GM21528 (cell line): ENCODE measurements at regions not wholly inside any gene's neighbourhood (a gene's known extent, or its start where the extent isn't known, plus 50 kb on each side); places are given as distances from the start of the nearest gene placed in this dataset.

Source experiments
- ATAC-seq: cut with Tn5 transposase; IDR thresholded peaks from one replicate; pipeline ENCODE4 v1.9.1; 2021; ENCODE audit warnings: mild to moderate bottlenecking, moderate library complexity; ENCODE audit not compliant: unreplicated experiment, low FRiP score

- ATAC-seq, result no peak
Observed at GRCh38 chr12:66045506-66045905, 85.0 kb downstream of the LLPH start.

- no peak for ATAC-seq
Observed at GRCh38 chr12:66044731-66045130, 85.8 kb downstream of the LLPH start.

GRCh38 chr12:66043035-66043434 lies 87.5 kb downstream of the LLPH start:
- no peak for ATAC-seq

GRCh38 chr12:66041651-66042363 lies 88.7 kb downstream of the LLPH start:
- no peak for ATAC-seq

GRCh38 chr12:66036317-66036716 lies 94.2 kb downstream of the LLPH start:
- no peak for ATAC-seq

- no peak for ATAC-seq
Observed at GRCh38 chr12:66035288-66035966, 95.1 kb downstream of the LLPH start.

- ATAC-seq, result no peak
Observed at GRCh38 chr12:66033151-66033550, 97.4 kb downstream of the LLPH start.

- ATAC-seq, result no peak
Observed at GRCh38 chr12:66032739-66033138, 97.8 kb downstream of the LLPH start.

- no peak for ATAC-seq
Observed at GRCh38 chr12:66030217-66030781, 100.3 kb downstream of the LLPH start.

- no peak for ATAC-seq
Observed at GRCh38 chr12:66028390-66028789, 102.2 kb downstream of the LLPH start.

- no peak for ATAC-seq
Observed at GRCh38 chr12:66025477-66025876, 105.1 kb downstream of the LLPH start.

GRCh38 chr12:66024949-66025348 lies 105.6 kb downstream of the LLPH start:
- ATAC-seq, result no peak

- no peak for ATAC-seq
Observed at GRCh38 chr12:66020481-66020880, 110.1 kb downstream of the LLPH start.

GRCh38 chr12:66017736-66018135 lies 112.8 kb downstream of the LLPH start:
- no peak for ATAC-seq
